Liver (tissue), 3 donors: ENCODE measurements at regions not wholly inside any gene's neighbourhood (a gene's known extent, or its start where the extent isn't known, plus 50 kb on each side); places are given as distances from the start of the nearest gene placed in this dataset.

Experiments used
- CTCF ChIP-seq: fragments of 150-350 bp; IDR thresholded peaks from 2 replicates; pipeline ENCODE4 v1.5.1; 2017; ENCODE audit warnings: improper control_type of control experiment, low read depth, low read length; ENCODE audit not compliant: missing input control
- EGR1 ChIP-seq, 2 donors: IDR thresholded peaks; 2 replicates each; pipeline ENCODE4 v1.6.1; 2016 to 2018; ENCODE audit warnings: antibody characterized with exemption in 2 of 2, low read depth in 2 of 2
- FOXA1 ChIP-seq: IDR thresholded peaks from 2 replicates; pipeline ENCODE4 v1.6.1; 2016; ENCODE audit warnings: antibody characterized with exemption
- FOXA2 ChIP-seq: IDR thresholded peaks from 2 replicates; pipeline ENCODE4 v1.6.1; 2016; ENCODE audit warnings: antibody characterized with exemption
- JUND ChIP-seq, 2 donors: IDR thresholded peaks; 2 replicates each; pipeline ENCODE4 v1.6.1; 2016; ENCODE audit warnings: antibody characterized with exemption in 2 of 2
- MAX ChIP-seq: IDR thresholded peaks from 2 replicates; pipeline ENCODE4 v1.6.1; 2016; ENCODE audit warnings: antibody characterized with exemption
- NR2F2 ChIP-seq: IDR thresholded peaks from 2 replicates; pipeline ENCODE4 v1.6.1; 2016; ENCODE audit warnings: antibody characterized with exemption
- RAD21 ChIP-seq, 2 donors: IDR thresholded peaks; 2 replicates each; pipeline ENCODE4 v1.6.1; 2016; ENCODE audit warnings: antibody characterized with exemption in 2 of 2, mild to moderate bottlenecking in 2 of 2
- REST ChIP-seq: IDR thresholded peaks from 2 replicates; pipeline ENCODE4 v1.6.1; 2016; ENCODE audit warnings: antibody characterized with exemption, mild to moderate bottlenecking
- TAF1 ChIP-seq: conservative IDR thresholded peaks from 2 replicates; pipeline ENCODE4 v1.6.1; 2016; ENCODE audit warnings: antibody characterized with exemption, mild to moderate bottlenecking
- YY1 ChIP-seq: IDR thresholded peaks from 2 replicates; pipeline ENCODE4 v1.6.1; 2016; ENCODE audit warnings: antibody characterized with exemption, mild to moderate bottlenecking
- ZBTB33 ChIP-seq: IDR thresholded peaks from 2 replicates; pipeline ENCODE4 v1.6.1; 2016; ENCODE audit warnings: antibody characterized with exemption
- donor health status: healthy.
- donor health status: healthy.

- no peak for TF ChIP-seq CTCF
- no peak for TF ChIP-seq EGR1 (IDR thresholded peaks at IDR 0.05; ENCODE audit: low read depth in 2 of 2)
- TF ChIP-seq TAF1, result no peak
- TF ChIP-seq ZBTB33, result no peak
- no peak for TF ChIP-seq FOXA1
- no peak for TF ChIP-seq JUND (IDR thresholded peaks at IDR 0.05)
- TF ChIP-seq MAX, result no peak
- TF ChIP-seq NR2F2, result no peak
- TF ChIP-seq RAD21 (IDR thresholded peaks at IDR 0.05), result no peak
- TF ChIP-seq REST, result no peak
- TF ChIP-seq YY1, result no peak
- TF ChIP-seq FOXA2, result no peak
Measured at GRCh38 chr10:77721815-77722214, 84.2 kb upstream of the KCNMA1 start.
